ENCODE measurements at regions not wholly inside any gene's neighbourhood (a gene's known extent, or its start where the extent isn't known, plus 50 kb on each side); places are given as distances from the start of the nearest gene placed in this dataset.

DNA sequence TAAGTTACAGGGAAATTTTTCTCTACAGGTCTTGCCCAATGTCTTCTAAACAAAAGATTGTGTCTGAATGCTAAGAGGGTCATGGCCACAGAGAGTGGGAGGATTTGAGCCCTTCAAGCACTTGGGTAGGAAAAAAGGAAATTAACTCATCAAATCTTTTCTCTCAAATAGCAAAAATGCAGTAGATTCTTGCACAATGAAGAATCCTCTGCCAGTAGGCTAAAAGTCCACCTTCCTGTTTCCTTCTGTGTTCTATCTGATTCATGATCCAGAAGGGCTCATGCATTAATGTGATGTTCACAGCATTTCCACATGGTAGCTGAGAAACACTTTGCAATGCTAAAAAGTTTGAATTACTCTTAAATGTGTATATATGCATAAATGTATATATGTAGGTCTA, 177.1 kb downstream of the CD47 start:
- TF ChIP-seq, protein P1, sequence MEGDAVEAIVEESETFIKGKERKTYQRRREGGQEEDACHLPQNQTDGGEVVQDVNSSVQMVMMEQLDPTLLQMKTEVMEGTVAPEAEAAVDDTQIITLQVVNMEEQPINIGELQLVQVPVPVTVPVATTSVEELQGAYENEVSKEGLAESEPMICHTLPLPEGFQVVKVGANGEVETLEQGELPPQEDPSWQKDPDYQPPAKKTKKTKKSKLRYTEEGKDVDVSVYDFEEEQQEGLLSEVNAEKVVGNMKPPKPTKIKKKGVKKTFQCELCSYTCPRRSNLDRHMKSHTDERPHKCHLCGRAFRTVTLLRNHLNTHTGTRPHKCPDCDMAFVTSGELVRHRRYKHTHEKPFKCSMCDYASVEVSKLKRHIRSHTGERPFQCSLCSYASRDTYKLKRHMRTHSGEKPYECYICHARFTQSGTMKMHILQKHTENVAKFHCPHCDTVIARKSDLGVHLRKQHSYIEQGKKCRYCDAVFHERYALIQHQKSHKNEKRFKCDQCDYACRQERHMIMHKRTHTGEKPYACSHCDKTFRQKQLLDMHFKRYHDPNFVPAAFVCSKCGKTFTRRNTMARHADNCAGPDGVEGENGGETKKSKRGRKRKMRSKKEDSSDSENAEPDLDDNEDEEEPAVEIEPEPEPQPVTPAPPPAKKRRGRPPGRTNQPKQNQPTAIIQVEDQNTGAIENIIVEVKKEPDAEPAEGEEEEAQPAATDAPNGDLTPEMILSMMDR (conservative IDR thresholded peaks at IDR 0.05; ENCODE audit: low read depth, low read length): no peak
- TF ChIP-seq EZH2 (IDR thresholded peaks at IDR 0.05; ENCODE audit: low read length, unreplicated experiment): no peak

All from PC-3 (cell line).